GM23338 (cell line): ENCODE measurements at regions not wholly inside any gene's neighbourhood (a gene's known extent, or its start where the extent isn't known, plus 50 kb on each side); places are given as distances from the start of the nearest gene placed in this dataset.
A peak's percentile ranks its signal among the peaks of the same experiment; 100 is the strongest.
"Not testable (repeated sequence)": the region's sequence is repeated elsewhere in the genome, so short reads cannot be mapped to it uniquely, and the experiment has no call there.

Source experiments
- ATAC-seq: fragments of 200-7000 bp; cut with Tn5 transposase; 3 replicates; pipeline ENCODE4 v1.9.1; 2020
- DNase-seq: peaks from one replicate; pipeline ENCODE4 v3.0.0-alpha.2; 2015; ENCODE audit warnings: low spot score
- H2AFZ ChIP-seq: fragments of 200-600 bp; sonication (generic); 2 replicates; pipeline ENCODE4 v1.8.0; 2016; ENCODE audit warnings: antibody characterized with exemption, mild to moderate bottlenecking, moderate library complexity
- H3F3A ChIP-seq: fragments of 200-600 bp; sonication (generic); replicated peaks from 2 replicates; pipeline ENCODE4 v1.8.0; 2017; ENCODE audit warnings: antibody characterized with exemption, mixed run types, low read depth
- H3K27ac ChIP-seq: fragments of 200-600 bp; sonication (generic); 2 replicates; pipeline ENCODE4 v1.6.1; 2016; ENCODE audit warnings: low read depth
- H3K27me3 ChIP-seq: fragments of 200-600 bp; sonication (generic); 2 replicates; pipeline ENCODE4 v1.8.0; 2016; ENCODE audit warnings: mild to moderate bottlenecking, mixed run types, moderate library complexity; ENCODE audit not compliant: insufficient read depth
- H3K36me3 ChIP-seq: fragments of 200-600 bp; sonication (generic); 2 replicates; pipeline ENCODE4 v1.8.0; 2016; ENCODE audit warnings: mild to moderate bottlenecking; ENCODE audit not compliant: insufficient read depth
- H3K4me1 ChIP-seq: fragments of 200-600 bp; sonication (generic); 2 replicates; pipeline ENCODE4 v1.8.0; 2016; ENCODE audit warnings: mild to moderate bottlenecking, moderate library complexity; ENCODE audit not compliant: insufficient read depth
- H3K4me2 ChIP-seq: fragments of 200-600 bp; sonication (generic); 2 replicates; pipeline ENCODE4 v1.7.1; 2017; ENCODE audit warnings: mixed run types
- H3K4me3 ChIP-seq: fragments of 200-600 bp; sonication (generic); 2 replicates; pipeline ENCODE4 v1.6.1; 2016; ENCODE audit warnings: mixed run types
- H3K79me2 ChIP-seq: fragments of 200-600 bp; sonication (generic); replicated peaks from 2 replicates; pipeline ENCODE4 v1.8.0; 2017; ENCODE audit warnings: mild to moderate bottlenecking; ENCODE audit not compliant: insufficient read depth
- H3K9me2 ChIP-seq: fragments of 200-600 bp; sonication (generic); 2 replicates; pipeline ENCODE4 v1.8.0; 2017; ENCODE audit not compliant: insufficient read depth
- H4K20me1 ChIP-seq: fragments of 200-600 bp; sonication (generic); replicated peaks from 2 replicates; pipeline ENCODE4 v1.8.0; 2017; ENCODE audit warnings: mild to moderate bottlenecking; ENCODE audit not compliant: insufficient read depth
- H3K27ac Mint-ChIP-seq: 2 replicates; pipeline ENCODE4 v1.8.0; 2020; ENCODE audit warnings: inconsistent platforms, mild to moderate bottlenecking, moderate library complexity, mixed read lengths
- H3K27me3 Mint-ChIP-seq: 3 replicates; pipeline ENCODE4 v1.8.0; 2022; ENCODE audit warnings: low read depth, mild to moderate bottlenecking, moderate library complexity, mixed read lengths, inconsistent platforms; ENCODE audit not compliant: insufficient read depth, poor library complexity
- H3K36me3 Mint-ChIP-seq: 3 replicates; pipeline ENCODE4 v1.8.0; 2021; ENCODE audit warnings: low read depth, mild to moderate bottlenecking, inconsistent platforms, moderate library complexity, mixed read lengths
- H3K4me1 Mint-ChIP-seq: 3 replicates; pipeline ENCODE4 v1.8.0; 2020; ENCODE audit warnings: mild to moderate bottlenecking, inconsistent platforms, mixed read lengths
- H3K4me3 Mint-ChIP-seq: 3 replicates; pipeline ENCODE4 v1.8.0; 2021; ENCODE audit warnings: moderate library complexity, mild to moderate bottlenecking, inconsistent platforms, mixed read lengths
- H3K9me3 Mint-ChIP-seq: 3 replicates; pipeline ENCODE4 v1.8.0; 2020; ENCODE audit warnings: moderate library complexity, mild to moderate bottlenecking, inconsistent platforms, mixed read lengths
- CREB1 ChIP-seq: fragments of 250-450 bp; sonication (Bioruptor Pico); IDR thresholded peaks from 2 replicates; pipeline ENCODE4 v1.5.0; 2020; ENCODE audit warnings: low read depth, mild to moderate bottlenecking, moderate library complexity
- CTCF ChIP-seq, 2 experiments: fragments of 200-600 bp in 1 of 2; sonication (generic) in 1 of 2; conservative IDR thresholded peaks; 2 replicates each; pipeline versions ENCODE4 v1.5.1 to v1.6.1; 2016 to 2017; ENCODE audit warnings: antibody characterized with exemption in 2 of 2, low read depth in 2 of 2, mild to moderate bottlenecking in 2 of 2, moderate library complexity in 1 of 2
- ETS1 ChIP-seq: IDR thresholded peaks from 2 replicates; pipeline ENCODE4 v1.6.1; 2016; ENCODE audit warnings: antibody characterized with exemption
- EZH2 ChIP-seq: fragments of 200-600 bp; sonication (generic); IDR thresholded peaks from one replicate; pipeline ENCODE4 v1.8.0; 2017; ENCODE audit warnings: antibody characterized with exemption, mild to moderate bottlenecking, low read depth; ENCODE audit not compliant: unreplicated experiment
- JUNB ChIP-seq: IDR thresholded peaks from one replicate; pipeline ENCODE4 v1.6.1; 2016; ENCODE audit warnings: antibody characterized with exemption; ENCODE audit not compliant: unreplicated experiment
- NANOG ChIP-seq: IDR thresholded peaks from 2 replicates; pipeline ENCODE4 v1.6.1; 2016; ENCODE audit warnings: antibody characterized with exemption, borderline replicate concordance
- REST ChIP-seq: IDR thresholded peaks from one replicate; pipeline ENCODE4 v1.6.1; 2018; ENCODE audit warnings: antibody characterized with exemption; ENCODE audit not compliant: unreplicated experiment
- STAT1 ChIP-seq: IDR thresholded peaks from one replicate; pipeline ENCODE4 v1.6.1; 2016; ENCODE audit warnings: antibody characterized with exemption; ENCODE audit not compliant: unreplicated experiment
- ZNF114 ChIP-seq: fragments of 250-450 bp; sonication (Bioruptor Pico); IDR thresholded peaks from 2 replicates; pipeline ENCODE4 v1.5.0; 2020; ENCODE audit warnings: mild to moderate bottlenecking, moderate library complexity
- ZNF331 ChIP-seq: fragments of 250-450 bp; sonication (Bioruptor Pico); IDR thresholded peaks from 2 replicates; pipeline ENCODE4 v1.5.0; 2020; ENCODE audit warnings: low read depth, mild to moderate bottlenecking, moderate library complexity

- not testable (repeated sequence) for H3K27me3 Mint-ChIP-seq, H3K9me2 ChIP-seq, H3K27me3 ChIP-seq, H3K79me2 ChIP-seq, H3K27ac ChIP-seq, H3K36me3 ChIP-seq, H3K4me2 ChIP-seq, DNase-seq, H3K36me3 Mint-ChIP-seq, H3F3A ChIP-seq, H2AFZ ChIP-seq, H3K4me1 Mint-ChIP-seq, H3K4me3 ChIP-seq, H4K20me1 ChIP-seq, H3K4me3 Mint-ChIP-seq, H3K9me3 Mint-ChIP-seq, ATAC-seq
- H3K27ac Mint-ChIP-seq, result peak overlapping the region; percentile 21
- H3K4me1 ChIP-seq, result peaks cover 11% of the 10 kb centered on the region; the same call in 1 of the 2 replicates
These were observed 100.9 kb upstream of the PCLO start for GRCh38 chr7:83263442-83264034.

DNA sequence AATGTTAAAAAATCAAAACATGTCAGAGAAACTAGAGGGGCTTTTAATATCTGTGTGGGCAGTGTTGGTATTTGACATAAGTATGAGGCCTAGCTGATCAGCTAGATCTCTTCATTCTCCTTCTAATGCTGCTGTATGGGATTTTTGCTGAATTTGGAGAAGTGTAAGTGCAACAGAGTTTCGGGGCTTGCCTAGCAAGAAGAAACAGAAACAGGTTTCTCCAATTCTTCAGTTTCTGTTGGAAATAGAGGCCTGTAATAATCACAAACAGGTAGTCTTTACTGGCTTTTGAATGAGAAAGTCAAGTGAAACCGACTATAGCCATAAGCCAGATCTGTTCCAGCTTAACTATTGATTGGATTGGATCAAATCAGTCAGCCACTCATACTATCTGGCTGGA, 96.4 kb upstream of the PCLO start:
- Histone ChIP-seq H3K4me2 (no peak overlapping the region), H3K79me2 (no peaks in the 10 kb centered on the region), H3K27me3 (no peaks in the 10 kb centered on the region), H3K4me3 (no peak overlapping the region), H2AFZ (no peak overlapping the region), H4K20me1 (no peaks in the 10 kb centered on the region), H3K4me1 (no peaks in the 10 kb centered on the region), H3K36me3 (no peaks in the 10 kb centered on the region), H3F3A (no peaks in the 10 kb centered on the region), H3K9me2 (no peaks in the 10 kb centered on the region), H3K27ac (no peak overlapping the region)
- no peak for ATAC-seq
- H3K27me3 Mint-ChIP-seq, result peaks cover 3% of the 10 kb centered on the region
- DNase-seq, result no peak
- H3K36me3 Mint-ChIP-seq, result no peaks in the 10 kb centered on the region
- no peak overlapping the region for H3K27ac Mint-ChIP-seq
- no peaks in the 10 kb centered on the region for H3K9me3 Mint-ChIP-seq
- no peaks in the 10 kb centered on the region for H3K4me1 Mint-ChIP-seq
- H3K4me3 Mint-ChIP-seq, result no peak overlapping the region
- TF ChIP-seq EZH2 (no peak), REST (no peak), ETS1 (no peak), ZNF114 (CRISPR knock-in tag) (no peak), STAT1 (no peak), CTCF (conservative IDR thresholded peaks at IDR 0.05; ENCODE audit: low read depth in 2 of 2) (no peak), NANOG (no peak), ZNF331 (CRISPR knock-in tag) (no peak), JUNB (no peak), CREB1 (no peak)
